OCI-LY3 (cell line): ENCODE measurements at regions not wholly inside any gene's neighbourhood (a gene's known extent, or its start where the extent isn't known, plus 50 kb on each side); places are given as distances from the start of the nearest gene placed in this dataset.

ENCODE experiments used
- H2AFZ ChIP-seq: fragments of 200-600, 300-600 bp; shearing (Covaris generic); 2 replicates; pipeline ENCODE4 v1.6.0; 2014; ENCODE audit warnings: antibody characterized with exemption, low read depth, low read length
- H3K27ac ChIP-seq: fragments of 200-600, 300-600 bp; sonication (generic); 2 replicates; pipeline ENCODE4 v1.5.1; 2014; ENCODE audit warnings: mild to moderate bottlenecking, low read length, moderate library complexity, mixed read lengths
- H3K27me3 ChIP-seq: fragments of 200-600, 300-600 bp; sonication (generic); 2 replicates; pipeline ENCODE4 v1.6.1; 2014; ENCODE audit warnings: low read depth, low read length, mixed read lengths
- H3K36me3 ChIP-seq: fragments of 200-600, 300-600 bp; sonication (generic); replicated peaks from 2 replicates; pipeline ENCODE3; 2014; ENCODE audit warnings: low read depth, low read length, mixed read lengths
- H3K4me1 ChIP-seq: fragments of 300-600, 200-600 bp; sonication (generic); 2 replicates; pipeline ENCODE4 v1.6.1; 2014; ENCODE audit warnings: low read length, mixed read lengths
- H3K4me2 ChIP-seq: fragments of 200-600, 300-600 bp; sonication (generic); 2 replicates; pipeline ENCODE4 v1.6.1; 2014; ENCODE audit warnings: low read length, mixed read lengths
- H3K4me3 ChIP-seq: fragments of 300-600, 200-600 bp; sonication (generic); 2 replicates; pipeline ENCODE4 v1.5.1; 2014; ENCODE audit warnings: antibody characterized with exemption, mild to moderate bottlenecking, low read length, moderate library complexity
- H3K79me2 ChIP-seq: fragments of 300-600, 200-600 bp; shearing (Covaris generic); 2 replicates; pipeline ENCODE4 v1.6.1; 2014; ENCODE audit warnings: mild to moderate bottlenecking, low read length, mixed read lengths
- H3K9ac ChIP-seq: fragments of 300-600, 200-600 bp; shearing (Covaris generic); 2 replicates; pipeline ENCODE4 v1.6.0; 2014; ENCODE audit warnings: mild to moderate bottlenecking, low read length, moderate library complexity
- H3K9me3 ChIP-seq: fragments of 200-600, 300-600 bp; shearing (Covaris generic); 2 replicates; pipeline ENCODE4 v1.6.1; 2014; ENCODE audit warnings: low read length, mixed read lengths; ENCODE audit not compliant: insufficient read depth
- H4K20me1 ChIP-seq: fragments of 200-600, 300-600 bp; sonication (generic); 2 replicates; pipeline ENCODE4 v1.6.1; 2016; ENCODE audit warnings: low read length, mixed read lengths; ENCODE audit not compliant: insufficient read depth
- EZH2phosphoT487 ChIP-seq: fragments of 200-600 bp; shearing (Covaris generic); IDR thresholded peaks from 2 replicates; pipeline ENCODE4 v1.6.1; 2018; ENCODE audit warnings: antibody characterized with exemption, mixed run types, low read depth
- TF ChIP-seq, protein P1 (sequence below): fragments of 200-600, 300-600 bp; sonication (generic); IDR thresholded peaks from 2 replicates; pipeline ENCODE4 v1.5.1; 2014; ENCODE audit warnings: antibody characterized with exemption, low read length, low read depth

DNA sequence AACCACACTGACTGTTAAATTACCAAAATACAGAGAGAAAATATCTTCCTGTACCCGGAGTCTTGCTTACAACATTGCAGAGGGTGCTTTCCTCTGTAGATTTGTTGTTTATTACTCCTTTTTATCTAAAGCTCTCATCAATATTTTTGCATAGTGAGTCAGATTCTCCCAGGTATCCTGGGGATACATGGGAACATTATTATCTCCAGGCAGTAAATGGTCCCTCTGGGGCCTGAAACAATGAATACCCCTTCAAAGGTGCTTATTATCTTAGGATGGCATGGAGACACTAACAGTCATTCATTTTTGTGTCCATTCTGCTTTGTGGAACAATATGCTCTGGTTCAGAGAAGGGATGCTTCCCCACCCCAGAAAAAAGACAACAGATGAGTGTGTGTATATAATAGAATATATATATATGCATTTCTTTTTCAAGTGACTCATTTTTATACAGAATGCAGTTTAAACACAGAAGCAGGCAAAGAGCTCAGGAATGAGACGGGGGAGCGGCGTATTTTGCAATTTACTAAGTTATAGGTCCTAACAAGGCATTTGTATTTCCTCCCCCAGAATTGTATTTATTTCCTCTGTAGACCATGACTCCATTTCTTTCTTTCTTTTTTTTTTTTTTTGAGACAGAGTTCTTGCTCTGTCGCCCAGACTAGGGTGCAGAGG lies 424.8 kb upstream of the ZEB2 start:
- Histone ChIP-seq H4K20me1 (no peaks in the 10 kb centered on the region), H3K4me2 (no peak overlapping the region), H2AFZ (no peak overlapping the region), H3K79me2 (no peaks in the 10 kb centered on the region), H3K36me3 (no peaks in the 10 kb centered on the region), H3K4me3 (no peak overlapping the region), H3K27ac (no peak overlapping the region), H3K27me3 (0 out of 2 replicates have a peak, but pooled peaks cover 5% of the 10 kb centered on the region), H3K9ac (no peak overlapping the region), H3K4me1 (no peaks in the 10 kb centered on the region), H3K9me3 (no peaks in the 10 kb centered on the region)
- TF ChIP-seq, protein P1, sequence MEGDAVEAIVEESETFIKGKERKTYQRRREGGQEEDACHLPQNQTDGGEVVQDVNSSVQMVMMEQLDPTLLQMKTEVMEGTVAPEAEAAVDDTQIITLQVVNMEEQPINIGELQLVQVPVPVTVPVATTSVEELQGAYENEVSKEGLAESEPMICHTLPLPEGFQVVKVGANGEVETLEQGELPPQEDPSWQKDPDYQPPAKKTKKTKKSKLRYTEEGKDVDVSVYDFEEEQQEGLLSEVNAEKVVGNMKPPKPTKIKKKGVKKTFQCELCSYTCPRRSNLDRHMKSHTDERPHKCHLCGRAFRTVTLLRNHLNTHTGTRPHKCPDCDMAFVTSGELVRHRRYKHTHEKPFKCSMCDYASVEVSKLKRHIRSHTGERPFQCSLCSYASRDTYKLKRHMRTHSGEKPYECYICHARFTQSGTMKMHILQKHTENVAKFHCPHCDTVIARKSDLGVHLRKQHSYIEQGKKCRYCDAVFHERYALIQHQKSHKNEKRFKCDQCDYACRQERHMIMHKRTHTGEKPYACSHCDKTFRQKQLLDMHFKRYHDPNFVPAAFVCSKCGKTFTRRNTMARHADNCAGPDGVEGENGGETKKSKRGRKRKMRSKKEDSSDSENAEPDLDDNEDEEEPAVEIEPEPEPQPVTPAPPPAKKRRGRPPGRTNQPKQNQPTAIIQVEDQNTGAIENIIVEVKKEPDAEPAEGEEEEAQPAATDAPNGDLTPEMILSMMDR: no peak
- TF ChIP-seq EZH2phosphoT487: no peak

DNA sequence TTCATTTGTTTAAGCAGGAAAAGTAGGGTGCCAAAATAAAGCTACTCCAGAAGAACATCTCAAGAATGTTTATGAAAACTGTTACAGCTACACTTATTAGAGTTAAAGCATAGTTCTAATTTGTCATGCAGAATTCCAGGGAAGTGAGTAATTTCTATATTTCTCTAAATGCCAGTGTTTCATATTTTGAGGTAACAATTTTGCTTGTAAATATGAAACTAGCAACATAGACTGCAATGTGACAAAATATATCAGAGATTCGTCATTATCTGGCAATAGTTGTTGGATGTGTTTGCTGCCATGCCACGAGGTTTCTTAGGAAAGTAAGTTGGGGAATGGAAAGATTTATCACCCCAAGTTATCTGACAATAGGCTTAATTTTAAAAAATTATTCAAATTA lies 424.1 kb upstream of the ZEB2 start:
- Histone ChIP-seq H3K4me3 (no peak overlapping the region), H3K4me1 (no peaks in the 10 kb centered on the region), H3K9ac (no peak overlapping the region), H3K4me2 (no peak overlapping the region), H2AFZ (no peak overlapping the region), H3K36me3 (no peaks in the 10 kb centered on the region), H3K27me3 (0 out of 2 replicates have a peak, but pooled peaks cover 5% of the 10 kb centered on the region), H3K79me2 (no peaks in the 10 kb centered on the region), H3K27ac (no peak overlapping the region), H4K20me1 (no peaks in the 10 kb centered on the region), H3K9me3 (no peaks in the 10 kb centered on the region)
- no peak for TF ChIP-seq EZH2phosphoT487
- TF ChIP-seq, protein P1: no peak

DNA sequence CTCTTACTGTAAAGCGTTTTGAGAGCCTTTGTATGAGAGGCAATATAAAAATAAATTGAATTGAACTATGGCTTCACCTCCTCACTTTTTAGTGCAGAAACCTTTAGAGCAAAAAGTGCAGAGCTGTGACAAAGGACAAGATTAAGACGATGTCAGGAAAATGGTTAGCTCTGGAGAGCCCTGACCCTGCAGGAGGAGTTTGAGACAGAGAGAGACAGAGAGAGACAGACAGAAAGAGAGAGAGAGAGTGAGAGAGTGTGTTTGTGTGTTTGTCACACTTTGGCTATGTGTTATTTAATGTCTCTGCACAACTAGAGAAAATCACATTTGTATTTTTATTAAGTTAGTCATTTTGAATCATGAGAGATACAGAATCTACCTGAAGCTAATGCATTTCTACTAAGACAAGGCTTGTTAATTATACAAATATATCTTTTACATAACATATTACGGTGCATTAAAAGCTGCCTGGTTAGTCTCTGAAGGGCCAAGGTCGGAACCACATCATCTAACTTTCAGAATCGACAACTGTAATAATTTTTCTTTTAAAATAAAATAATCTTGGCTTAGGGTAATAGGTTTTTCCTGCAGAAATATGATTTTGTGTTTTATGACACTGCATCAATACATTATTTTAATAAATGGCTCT lies 423.5 kb upstream of the ZEB2 start:
- H3K4me1 ChIP-seq: no peaks in the 10 kb centered on the region
- H3K4me3 ChIP-seq: no peak overlapping the region
- H2AFZ ChIP-seq: no peak overlapping the region
- 0 out of 2 replicates have a peak, but pooled peaks cover 5% of the 10 kb centered on the region for H3K27me3 ChIP-seq
- no peaks in the 10 kb centered on the region for H4K20me1 ChIP-seq
- H3K79me2 ChIP-seq: no peaks in the 10 kb centered on the region
- no peak overlapping the region for H3K4me2 ChIP-seq
- H3K27ac ChIP-seq: no peak overlapping the region
- H3K9ac ChIP-seq: no peak overlapping the region
- H3K36me3 ChIP-seq: no peaks in the 10 kb centered on the region
- TF ChIP-seq, protein P1: no peak
- no peak for TF ChIP-seq EZH2phosphoT487
- H3K9me3 ChIP-seq: no peaks in the 10 kb centered on the region

GRCh38 chr2:144942516-144943256 lies 422.8 kb upstream of the ZEB2 start:
- H3K27me3 ChIP-seq: no peaks in the 10 kb centered on the region
- no peak overlapping the region for H3K27ac ChIP-seq
- H3K4me2 ChIP-seq: no peak overlapping the region
- no peaks in the 10 kb centered on the region for H3K9me3 ChIP-seq
- H3K9ac ChIP-seq: no peak overlapping the region
- no peaks in the 10 kb centered on the region for H4K20me1 ChIP-seq
- H3K36me3 ChIP-seq: no peaks in the 10 kb centered on the region
- H3K4me3 ChIP-seq: no peak overlapping the region
- H3K4me1 ChIP-seq: no peaks in the 10 kb centered on the region
- H2AFZ ChIP-seq: no peak overlapping the region
- no peaks in the 10 kb centered on the region for H3K79me2 ChIP-seq
- TF ChIP-seq, protein P1: no peak
- TF ChIP-seq EZH2phosphoT487: no peak
